Vagina (tissue), 2 donors: ENCODE measurements at regions not wholly inside any gene's neighbourhood (a gene's known extent, or its start where the extent isn't known, plus 50 kb on each side); places are given as distances from the start of the nearest gene placed in this dataset.

Experiments
- DNase-seq, 2 donors: peaks; one replicate each; pipeline ENCODE4 v3.0.0-alpha.2; 2017; ENCODE audit errors: extremely low spot score in 2 of 2
- H3K27ac ChIP-seq: fragments of 200-600 bp; sonication (generic); one replicate; pipeline ENCODE4 v1.5.1; 2019
- H3K27me3 ChIP-seq: fragments of 200-600 bp; sonication (generic); one replicate; pipeline ENCODE4 v1.5.1; 2019
- H3K36me3 ChIP-seq, 2 donors: fragments of 200-600 bp; sonication (generic); one replicate each; pipeline ENCODE4 v1.5.1; 2017 to 2019
- H3K4me1 ChIP-seq: fragments of 200-600 bp; sonication (generic); one replicate; pipeline ENCODE4 v1.5.1; 2019
- H3K4me3 ChIP-seq, 2 donors: fragments of 200-600 bp; sonication (generic); 1 replicate in 1 of 2; 2 replicates in 1 of 2; pipeline ENCODE4 v1.5.1; 2016 to 2019
- H3K9me3 ChIP-seq: fragments of 200-600 bp; sonication (generic); one replicate; pipeline ENCODE4 v1.5.1; 2019
- CTCF ChIP-seq, 3 experiments: fragments of 450-650 bp in 2 of 3; fragments of 200-600 bp in 1 of 3; sonication (generic) in 1 of 3; IDR thresholded peaks; one replicate each; pipeline ENCODE4 v1.5.1; 2017 to 2019; ENCODE audit warnings: antibody characterized with exemption in 3 of 3, mild to moderate bottlenecking in 2 of 3, moderate library complexity in 2 of 3
- POLR2A ChIP-seq, 2 donors: fragments of 450-650 bp; IDR thresholded peaks; one replicate each; pipeline ENCODE4 v1.6.1; 2017; ENCODE audit warnings: antibody characterized with exemption in 2 of 2, mild to moderate bottlenecking in 2 of 2, moderate library complexity in 2 of 2
- POLR2AphosphoS5 ChIP-seq, 2 donors: sonication (generic); formaldehyde crosslinking; IDR thresholded peaks; one replicate each; pipeline ENCODE4 v1.9.0; 2017; ENCODE audit warnings: antibody characterized with exemption in 2 of 2, mild to moderate bottlenecking in 2 of 2, low read depth in 1 of 2; ENCODE audit not compliant: insufficient read depth in 1 of 2
- intact Hi-C: fragments of 100-400 bp; cut with DNase I; formaldehyde crosslinking; loops from one replicate; pipeline ENCODE4 v1.15.1; 2023

- Histone ChIP-seq H3K4me3 (no peak overlapping the region), H3K9me3 (no peaks in the 10 kb centered on the region), H3K4me1 (no peaks in the 10 kb centered on the region), H3K27me3 (no peaks in the 10 kb centered on the region), H3K36me3 (no peaks in the 10 kb centered on the region), H3K27ac (no peak overlapping the region)
- no peak for DNase-seq
- intact Hi-C loops = no loop called here
- TF ChIP-seq POLR2A (IDR thresholded peaks at IDR 0.05) (no peak), POLR2AphosphoS5 (IDR thresholded peaks at IDR 0.05; ENCODE audit: insufficient read depth in 1 of 2, low read depth in 1 of 2) (no peak)
Measured at GRCh38 chr3:28606283-28606682, 257.7 kb upstream of the AZI2 start.

GRCh38 chr3:28612232-28612631 is 263.6 kb upstream of the AZI2 start:
- intact Hi-C loops = no loop called here
- Histone ChIP-seq H3K4me1 (no peaks in the 10 kb centered on the region), H3K27me3 (no peaks in the 10 kb centered on the region), H3K36me3 (no peaks in the 10 kb centered on the region), H3K4me3 (no peak overlapping the region), H3K9me3 (no peaks in the 10 kb centered on the region), H3K27ac (no peak overlapping the region)
- no peak for DNase-seq
- no peak for TF ChIP-seq CTCF (IDR thresholded peaks at IDR 0.05)
- no peak for TF ChIP-seq POLR2AphosphoS5 (IDR thresholded peaks at IDR 0.05; ENCODE audit: insufficient read depth in 1 of 2, low read depth in 1 of 2)
- TF ChIP-seq POLR2A (IDR thresholded peaks at IDR 0.05) = no peak

- Histone ChIP-seq H3K36me3 (no peaks in the 10 kb centered on the region), H3K27ac (no peak overlapping the region), H3K4me3 (no peak overlapping the region), H3K4me1 (no peaks in the 10 kb centered on the region), H3K9me3 (no peaks in the 10 kb centered on the region), H3K27me3 (no peaks in the 10 kb centered on the region)
- intact Hi-C loops = no loop called here
- TF ChIP-seq CTCF (IDR thresholded peaks at IDR 0.05) = no peak
- TF ChIP-seq POLR2A (IDR thresholded peaks at IDR 0.05) = no peak
- no peak for TF ChIP-seq POLR2AphosphoS5 (IDR thresholded peaks at IDR 0.05; ENCODE audit: insufficient read depth in 1 of 2, low read depth in 1 of 2)
- no peak for DNase-seq
Measured at GRCh38 chr3:28613511-28614106, 265.0 kb upstream of the AZI2 start.

DNA sequence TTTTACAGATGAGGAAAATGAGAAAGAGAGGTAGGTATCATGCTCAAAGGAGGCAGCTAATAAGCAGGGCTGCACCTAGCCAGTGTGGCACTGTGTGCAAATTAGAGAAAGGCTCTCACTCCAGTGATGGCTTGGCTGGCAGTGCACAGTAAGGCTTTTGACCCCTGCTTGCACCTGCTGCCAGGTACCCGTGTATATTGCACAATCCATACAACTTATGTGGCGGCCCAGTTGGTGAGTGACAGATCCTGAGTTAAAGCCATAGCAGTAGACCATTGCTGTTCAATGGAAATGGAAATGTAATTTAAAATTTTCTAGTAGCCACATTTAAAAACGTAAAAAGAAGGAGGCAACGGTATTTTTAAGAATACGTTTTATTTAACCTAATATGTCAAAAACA is 266.4 kb upstream of the AZI2 start:
- no peak for DNase-seq
- Histone ChIP-seq H3K9me3 (no peaks in the 10 kb centered on the region), H3K4me3 (no peak overlapping the region), H3K4me1 (no peaks in the 10 kb centered on the region), H3K27me3 (no peaks in the 10 kb centered on the region), H3K36me3 (no peaks in the 10 kb centered on the region), H3K27ac (no peak overlapping the region)
- intact Hi-C loops = no loop called here
- no peak for TF ChIP-seq CTCF (IDR thresholded peaks at IDR 0.05)
- TF ChIP-seq POLR2AphosphoS5 (IDR thresholded peaks at IDR 0.05; ENCODE audit: insufficient read depth in 1 of 2, low read depth in 1 of 2) = no peak
- TF ChIP-seq POLR2A (IDR thresholded peaks at IDR 0.05) = no peak

GRCh38 chr3:28615971-28616370 is 267.3 kb upstream of the AZI2 start:
- H3K36me3 ChIP-seq = no peaks in the 10 kb centered on the region
- no peak for DNase-seq
- intact Hi-C loops = no loop called here
- H3K4me1 ChIP-seq = no peaks in the 10 kb centered on the region
- H3K27me3 ChIP-seq = no peaks in the 10 kb centered on the region
- H3K9me3 ChIP-seq = no peaks in the 10 kb centered on the region
- TF ChIP-seq CTCF (IDR thresholded peaks at IDR 0.05) (no peak), POLR2AphosphoS5 (IDR thresholded peaks at IDR 0.05; ENCODE audit: insufficient read depth in 1 of 2, low read depth in 1 of 2) (no peak), POLR2A (IDR thresholded peaks at IDR 0.05) (no peak)
- no peak overlapping the region for H3K27ac ChIP-seq
- no peak overlapping the region for H3K4me3 ChIP-seq
